ENCODE measurements at regions not wholly inside any gene's neighbourhood (a gene's known extent, or its start where the extent isn't known, plus 50 kb on each side); places are given as distances from the start of the nearest gene placed in this dataset.
"Not testable (repeated sequence)": the region's sequence is repeated elsewhere in the genome, so short reads cannot be mapped to it uniquely, and the experiment has no call there.

GRCh38 chr15:75124278-75124677, 77.4 kb upstream of the C15orf39 start:
- TF ChIP-seq CTCF (IDR thresholded peaks at IDR 0.05; ENCODE audit: low read depth, low read length); EZH2phosphoT487 (IDR thresholded peaks at IDR 0.05; ENCODE audit: low read depth): not testable (repeated sequence)
